Cardiac fibroblast (primary cell): ENCODE measurements at regions not wholly inside any gene's neighbourhood (a gene's known extent, or its start where the extent isn't known, plus 50 kb on each side); places are given as distances from the start of the nearest gene placed in this dataset.

Source experiments
- DNase-seq, 2 donors: peaks; one replicate each; pipeline versions ENCODE4 v3.0.0 to v3.0.0-alpha.2; 2010; ENCODE audit warnings: low read depth in 2 of 2
- H3K4me3 ChIP-seq, 2 donors: replicated peaks in 1 of 2; 1 replicate in 1 of 2; 2 replicates in 1 of 2; pipeline ENCODE4 v1.5.1; 2011; ENCODE audit warnings: low read depth in 2 of 2, low read length in 2 of 2, mild to moderate bottlenecking in 2 of 2, moderate library complexity in 1 of 2
- CTCF ChIP-seq: IDR thresholded peaks from one replicate; pipeline ENCODE4 v1.5.1; 2011; ENCODE audit warnings: low read depth, mild to moderate bottlenecking, low read length, inconsistent platforms

GRCh38 chr1:98333936-98334335 lies 327.6 kb upstream of the SNX7 start:
- TF ChIP-seq CTCF: no peak
- DNase-seq: no peak
- no peak overlapping the region for H3K4me3 ChIP-seq

- no peak for DNase-seq
- no peak overlapping the region for H3K4me3 ChIP-seq
- TF ChIP-seq CTCF: no peak
Observed at GRCh38 chr1:98333406-98333805, 328.1 kb upstream of the SNX7 start.

- no peak for TF ChIP-seq CTCF
Observed at GRCh38 chr1:98331718-98332311, 329.7 kb upstream of the SNX7 start.

GRCh38 chr1:98331243-98331642 lies 330.3 kb upstream of the SNX7 start:
- DNase-seq: peak in 1 of 2 donors; percentile 70
- TF ChIP-seq CTCF: no peak

More at GRCh38 chr1:98331718-98332311, 329.7 kb upstream of the SNX7 start:
- peak in 1 of 2 donors; percentile 17 for DNase-seq
- H3K4me3 ChIP-seq: no peak overlapping the region

GRCh38 chr1:98330224-98330623 lies 331.3 kb upstream of the SNX7 start:
- TF ChIP-seq CTCF: no peak
- no peak overlapping the region for H3K4me3 ChIP-seq
- DNase-seq: no peak

More at GRCh38 chr1:98331243-98331642, 330.3 kb upstream of the SNX7 start:
- no peak overlapping the region for H3K4me3 ChIP-seq

GRCh38 chr1:98328855-98329254 lies 332.7 kb upstream of the SNX7 start:
- DNase-seq: no peak
- TF ChIP-seq CTCF: no peak
- H3K4me3 ChIP-seq: no peak overlapping the region

- TF ChIP-seq CTCF: no peak
- peak; percentile 69 to 72 for DNase-seq
- no peak overlapping the region for H3K4me3 ChIP-seq
Observed at GRCh38 chr1:98327220-98327861, 334.2 kb upstream of the SNX7 start.
